GM19035 (cell line): ENCODE measurements at regions not wholly inside any gene's neighbourhood (a gene's known extent, or its start where the extent isn't known, plus 50 kb on each side); places are given as distances from the start of the nearest gene placed in this dataset.
"Not testable (repeated sequence)": the region's sequence is repeated elsewhere in the genome, so short reads cannot be mapped to it uniquely, and the experiment has no call there.

Source experiments
- ATAC-seq: cut with Tn5 transposase; IDR thresholded peaks from one replicate; pipeline ENCODE4 v1.9.1; 2021; ENCODE audit not compliant: unreplicated experiment

DNA sequence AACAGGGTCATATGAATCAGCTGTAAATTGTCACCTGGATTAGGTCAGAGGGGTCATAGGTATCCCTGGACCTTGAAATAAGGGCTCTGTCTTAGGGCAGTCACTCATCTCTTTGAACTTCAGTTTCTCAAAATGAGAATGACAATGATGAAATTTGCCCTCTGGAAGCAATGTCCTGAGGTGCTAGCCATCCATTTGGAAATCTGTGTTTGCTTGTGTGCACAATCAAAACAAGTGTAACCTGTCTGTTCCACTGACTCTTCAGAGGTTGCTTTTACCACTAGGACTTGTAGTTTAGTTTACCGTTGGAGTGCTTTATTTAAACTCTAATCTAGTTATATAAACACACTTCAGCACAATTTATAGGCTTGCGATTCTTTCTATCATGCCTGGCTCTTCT is 297.3 kb downstream of the CCDC74A start:
- not testable (repeated sequence) for ATAC-seq

DNA sequence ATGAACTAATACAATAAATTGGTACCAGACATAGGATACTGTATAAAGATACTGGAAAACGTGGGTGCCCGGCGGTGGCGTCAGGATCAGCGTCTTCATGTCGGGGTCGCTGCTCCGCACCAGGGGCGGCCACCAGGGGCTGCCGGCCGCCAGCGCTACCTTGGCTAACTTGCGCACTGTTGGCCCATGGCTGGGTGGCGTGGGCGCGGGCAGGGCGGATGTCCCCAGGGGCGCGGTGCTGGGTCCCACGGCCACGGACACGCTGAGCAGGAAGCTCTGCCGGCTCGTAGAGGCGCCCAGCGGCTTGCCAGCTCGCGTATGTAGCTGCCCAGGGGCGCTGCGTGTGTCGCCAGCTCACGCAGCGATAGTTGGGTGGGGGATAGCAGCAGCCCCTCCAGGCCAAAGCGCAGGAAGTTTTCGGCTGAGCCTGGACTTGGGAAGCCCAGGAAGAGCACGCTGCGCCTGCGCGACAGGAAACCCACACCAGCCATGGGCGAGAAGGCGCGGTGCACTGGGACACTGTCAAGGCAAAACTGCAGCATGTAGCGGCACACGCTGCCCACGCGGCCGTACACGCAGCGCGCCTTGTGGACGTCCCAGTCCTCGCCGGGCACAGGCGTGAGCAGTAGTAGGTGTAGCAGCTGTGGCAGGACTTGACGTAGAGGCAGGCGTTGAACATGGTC is 299.9 kb downstream of the CCDC74A start:
- ATAC-seq = no peak

DNA sequence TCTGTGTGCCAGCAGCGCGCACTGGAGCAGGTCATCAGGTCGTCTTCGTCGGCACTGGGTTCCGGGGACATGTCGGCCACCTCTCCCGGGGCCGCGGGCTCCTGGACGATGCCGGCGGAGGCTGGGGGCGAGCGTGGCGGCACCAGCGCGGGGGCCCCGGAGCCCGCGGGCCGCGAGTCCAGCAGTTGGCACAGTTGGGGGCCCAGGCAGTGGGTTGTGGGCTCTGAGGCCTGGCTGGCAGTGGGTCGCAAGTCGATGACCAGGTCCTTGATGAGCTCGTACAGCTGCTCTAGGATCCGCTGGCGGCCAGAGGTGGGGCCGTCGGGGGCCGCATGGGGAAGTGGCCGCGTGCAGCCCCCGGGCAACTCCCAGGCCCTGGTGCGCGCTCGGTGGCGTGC is 300.5 kb downstream of the CCDC74A start:
- no peak for ATAC-seq

DNA sequence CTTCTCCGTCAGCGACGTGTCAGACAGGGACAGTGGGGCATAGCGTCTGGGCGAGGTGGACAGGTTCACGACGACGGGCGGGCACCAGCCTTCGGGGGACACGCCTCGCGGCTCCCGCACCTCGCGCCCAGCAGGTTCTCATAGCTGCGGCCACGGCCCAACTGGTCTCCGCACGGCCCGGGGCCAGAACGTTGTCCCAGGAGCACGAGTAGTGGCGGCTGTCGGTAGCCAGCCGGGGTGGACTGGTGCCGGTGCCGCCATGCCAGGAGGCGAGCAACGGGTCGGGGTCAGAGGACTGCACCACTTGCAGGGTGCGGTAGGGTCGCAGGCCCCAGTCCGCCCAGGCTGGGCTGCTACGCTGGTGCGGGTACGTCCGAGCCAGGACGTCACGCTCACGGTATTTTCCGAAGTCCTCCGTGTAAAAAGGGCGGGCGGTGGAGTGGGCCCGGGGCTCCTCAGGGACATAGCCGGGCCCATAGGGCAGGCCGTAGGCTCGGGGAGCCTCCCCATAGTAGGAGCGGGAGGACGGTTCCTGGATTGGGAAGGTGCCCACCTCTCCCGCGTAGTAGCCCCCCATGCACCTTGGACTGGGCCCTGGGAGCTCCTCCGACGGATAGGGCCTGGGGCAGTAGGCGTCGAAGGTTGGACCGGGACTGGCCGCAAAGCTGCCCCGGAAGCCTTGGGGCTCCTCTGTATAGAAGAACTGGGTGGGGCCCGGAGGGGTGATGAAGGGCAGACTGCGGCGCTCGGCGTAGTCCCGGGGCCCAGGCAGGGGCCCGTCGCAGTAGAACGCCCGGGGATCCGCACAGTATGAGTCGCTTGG is 301.2 kb downstream of the CCDC74A start:
- ATAC-seq = not testable (repeated sequence)

DNA sequence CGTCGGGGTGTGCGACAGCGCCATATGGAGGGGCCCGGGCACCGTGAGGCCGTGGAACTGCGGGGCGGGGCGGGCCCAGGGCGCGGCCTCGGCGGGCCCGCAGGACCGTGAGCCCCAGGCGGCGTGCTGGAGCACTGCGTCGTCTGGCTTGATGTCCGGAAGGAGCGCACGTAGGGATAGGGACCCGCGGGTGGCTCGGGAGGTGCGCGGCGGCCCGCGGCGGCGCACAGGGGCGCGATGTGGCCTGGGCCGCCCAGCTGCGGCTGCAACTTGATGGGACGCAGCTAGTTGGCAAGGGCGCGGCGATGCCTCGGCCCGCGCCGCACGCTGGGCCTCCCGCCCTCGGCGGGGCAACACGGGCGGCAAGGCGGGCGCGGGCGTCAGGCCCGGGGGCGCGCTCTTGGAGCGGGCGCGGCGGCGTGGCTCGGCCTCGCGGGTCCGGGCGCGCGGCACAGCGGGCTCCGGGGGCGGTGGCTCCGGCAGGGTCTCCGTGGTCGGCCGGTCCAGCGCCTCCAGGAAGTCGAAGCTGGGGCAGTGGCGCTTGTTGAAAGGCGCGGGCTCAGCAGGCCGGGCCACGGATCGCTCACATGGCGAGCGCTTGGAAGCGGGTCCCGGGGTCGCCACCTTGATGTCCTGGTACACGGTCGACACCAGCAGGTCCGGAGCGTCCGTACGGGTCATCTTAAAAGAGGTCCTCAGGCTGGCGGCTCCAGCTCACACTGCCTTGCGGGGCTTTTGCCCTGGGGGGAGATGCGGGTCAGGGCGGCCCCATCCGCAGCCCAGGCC is 302.0 kb downstream of the CCDC74A start:
- not testable (repeated sequence) for ATAC-seq

DNA sequence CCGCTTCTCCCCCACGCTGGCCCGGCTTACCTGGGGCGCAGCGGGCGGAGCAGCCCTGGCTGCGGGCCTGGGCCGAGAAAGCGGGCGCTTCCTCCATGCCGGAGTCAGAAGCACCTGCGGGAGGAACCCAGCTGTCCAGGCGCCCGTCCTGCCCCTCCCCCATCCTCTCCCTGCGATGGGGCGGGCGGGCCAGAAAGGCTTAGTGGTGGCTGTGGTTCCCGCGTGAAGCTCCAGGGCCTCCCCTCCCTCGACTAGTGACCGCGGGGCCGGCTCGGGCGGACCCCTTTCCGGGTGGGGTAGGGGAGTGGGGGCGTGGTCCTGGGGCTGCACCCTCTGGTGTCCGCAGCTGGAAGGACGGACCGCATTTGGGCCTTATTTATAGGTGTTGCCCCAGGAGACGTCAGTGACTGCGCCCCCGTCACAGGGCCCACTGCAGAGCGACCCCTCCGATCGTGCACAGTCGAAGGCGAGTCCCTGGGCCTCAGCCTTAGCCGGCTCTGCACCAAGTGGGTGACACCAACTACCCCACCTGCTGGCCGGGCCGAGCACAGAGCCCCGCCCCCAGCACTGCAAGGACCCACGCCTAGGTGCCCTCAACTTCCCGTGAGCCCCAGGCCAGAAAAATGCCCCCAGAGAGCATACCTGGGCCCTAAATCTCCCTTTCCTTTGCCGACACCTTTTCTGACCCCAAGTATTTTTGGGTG is 302.7 kb downstream of the CCDC74A start:
- ATAC-seq = not testable (repeated sequence)

DNA sequence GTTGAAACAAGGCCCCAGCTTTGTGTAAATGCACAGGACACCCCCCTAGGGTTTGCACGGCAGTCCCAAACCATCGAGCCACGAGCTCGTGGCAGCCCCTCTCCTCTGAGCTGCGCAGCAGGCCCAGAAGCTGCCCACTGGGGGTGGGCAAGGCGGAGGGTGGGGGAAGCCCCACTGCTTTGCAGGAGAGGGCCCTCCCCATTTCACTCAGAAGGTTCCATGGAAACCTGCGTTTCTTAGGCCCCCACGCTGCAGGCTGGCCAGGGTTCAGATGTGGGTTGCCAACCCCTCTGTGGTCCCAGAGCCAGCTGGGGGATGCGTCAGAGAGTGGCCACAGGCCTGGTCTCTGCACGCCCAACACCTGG is 303.2 kb downstream of the CCDC74A start:
- ATAC-seq = not testable (repeated sequence)

DNA sequence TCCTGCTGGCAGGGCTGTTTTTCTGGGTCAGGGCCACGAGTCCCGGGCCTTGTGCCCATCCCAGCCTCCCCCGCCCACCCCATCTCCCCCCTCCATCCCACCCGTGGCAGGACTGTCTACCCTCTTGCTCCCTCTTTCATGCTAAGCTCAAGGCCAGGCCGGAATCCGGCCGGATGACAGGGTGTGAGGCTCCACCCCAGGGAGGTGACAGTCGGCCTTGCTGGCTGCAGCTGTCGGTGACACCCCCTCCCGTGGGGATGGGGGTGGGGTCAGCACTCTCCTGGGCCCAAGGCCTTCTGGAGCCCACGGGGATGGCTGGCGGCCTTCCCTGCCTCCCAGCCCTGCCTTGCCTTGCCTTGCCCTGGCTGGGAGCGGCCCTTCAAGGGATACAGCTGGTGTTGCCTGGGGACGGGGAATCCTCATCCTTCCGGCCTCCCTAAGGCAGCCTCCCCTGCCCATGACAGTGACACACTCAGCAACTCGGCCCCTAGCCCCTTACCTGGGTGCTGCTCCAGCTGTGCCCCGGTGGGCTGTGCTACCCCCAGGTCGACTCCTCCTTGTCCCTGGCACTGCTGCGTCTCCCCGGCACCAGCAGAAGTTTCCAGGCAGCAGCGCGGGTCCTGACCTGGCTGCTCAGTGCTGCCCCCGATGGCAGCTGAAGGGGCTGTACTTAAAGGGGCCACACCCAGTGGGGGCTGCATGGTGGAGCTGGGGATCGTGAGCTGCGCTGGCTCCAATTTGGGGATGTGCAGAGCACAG is 303.9 kb downstream of the CCDC74A start:
- not testable (repeated sequence) for ATAC-seq

DNA sequence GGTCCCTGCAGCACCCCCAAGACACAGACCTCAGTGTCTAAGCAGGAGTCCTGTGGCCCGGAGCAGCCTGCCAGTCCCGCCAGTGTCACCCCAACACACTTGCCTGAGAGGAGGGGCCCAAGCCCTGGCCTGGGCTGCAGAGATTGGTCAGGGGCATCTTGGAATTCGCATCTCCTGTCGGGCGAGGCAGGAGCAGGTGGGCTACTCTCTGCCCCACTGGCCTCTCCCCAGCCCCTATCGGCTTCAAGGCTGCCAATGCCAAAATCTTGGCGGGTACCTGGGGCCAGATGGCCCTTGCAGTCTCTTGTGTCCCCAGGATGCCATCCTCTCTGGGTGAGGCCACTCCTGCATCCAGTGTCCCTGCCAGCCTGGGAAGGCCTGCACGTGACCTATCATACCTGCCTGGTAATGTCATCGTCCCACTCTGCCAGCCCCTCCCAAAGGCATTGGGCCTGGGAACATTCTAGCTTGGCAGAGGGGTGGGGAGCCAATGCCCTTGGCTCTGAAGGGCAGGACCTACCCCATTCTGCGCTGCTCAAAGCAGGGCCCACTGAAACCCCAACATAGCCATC is 304.6 kb downstream of the CCDC74A start:
- not testable (repeated sequence) for ATAC-seq

DNA sequence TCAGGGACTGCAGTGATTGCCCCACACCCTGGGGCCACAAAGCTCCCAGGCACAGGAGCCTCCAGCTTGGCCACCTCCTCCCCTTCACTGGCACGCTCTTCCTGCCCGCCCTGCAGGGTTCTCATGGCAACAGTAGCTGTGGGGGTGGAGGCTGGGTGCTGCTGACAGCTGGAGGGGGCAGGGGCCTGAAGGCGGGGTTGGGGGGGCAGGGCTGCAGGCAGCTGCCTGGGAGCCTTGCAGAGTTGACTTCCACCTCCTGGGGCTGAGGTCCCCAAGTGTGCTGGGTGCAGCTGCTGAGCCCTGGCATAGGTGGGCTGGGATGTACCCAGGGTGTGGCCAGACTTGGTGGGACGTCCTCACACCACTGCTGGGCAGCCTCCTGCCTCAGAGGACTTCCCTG is 305.2 kb downstream of the CCDC74A start:
- ATAC-seq = not testable (repeated sequence)

DNA sequence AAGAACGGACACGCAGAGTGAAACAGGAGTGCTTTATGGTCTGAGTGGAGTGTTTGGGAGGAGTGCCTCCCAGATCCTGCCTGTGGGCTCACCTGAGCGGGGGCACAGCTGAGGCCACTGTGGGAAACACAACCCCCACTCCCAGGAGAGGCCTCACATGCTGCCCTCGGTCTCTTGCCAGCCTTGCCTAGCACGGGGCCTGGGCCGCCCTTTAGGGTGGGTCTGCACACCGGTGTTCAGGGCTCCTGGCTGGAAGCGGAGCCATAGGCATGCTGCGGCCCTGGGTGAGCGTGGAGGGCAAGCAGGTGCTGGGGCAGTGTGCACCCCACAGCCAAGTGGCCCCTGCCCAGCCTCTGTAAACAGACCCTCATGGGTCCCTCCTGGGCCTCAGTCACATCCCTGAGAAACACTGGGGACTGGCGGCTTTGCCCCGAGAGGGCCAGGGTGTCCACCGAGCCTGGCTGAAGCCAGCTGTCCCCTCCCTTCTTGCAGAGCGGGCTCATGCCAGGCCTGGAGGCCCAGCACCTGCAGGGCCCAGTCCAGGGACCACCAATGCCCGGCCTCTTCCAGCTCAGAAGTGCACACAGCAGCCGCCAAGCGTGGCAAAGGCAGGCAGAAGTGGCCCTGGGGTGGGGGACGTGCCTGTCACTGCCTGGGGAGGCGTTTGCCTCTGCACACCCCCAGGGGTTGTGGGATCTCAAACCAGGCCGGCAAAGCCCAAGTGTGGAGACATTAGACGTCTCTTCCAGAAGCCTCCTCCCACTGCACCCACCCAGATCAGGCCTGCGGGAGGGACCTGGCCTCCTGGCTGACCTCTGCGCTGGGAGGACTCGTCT is 305.9 kb downstream of the CCDC74A start:
- ATAC-seq = not testable (repeated sequence)

DNA sequence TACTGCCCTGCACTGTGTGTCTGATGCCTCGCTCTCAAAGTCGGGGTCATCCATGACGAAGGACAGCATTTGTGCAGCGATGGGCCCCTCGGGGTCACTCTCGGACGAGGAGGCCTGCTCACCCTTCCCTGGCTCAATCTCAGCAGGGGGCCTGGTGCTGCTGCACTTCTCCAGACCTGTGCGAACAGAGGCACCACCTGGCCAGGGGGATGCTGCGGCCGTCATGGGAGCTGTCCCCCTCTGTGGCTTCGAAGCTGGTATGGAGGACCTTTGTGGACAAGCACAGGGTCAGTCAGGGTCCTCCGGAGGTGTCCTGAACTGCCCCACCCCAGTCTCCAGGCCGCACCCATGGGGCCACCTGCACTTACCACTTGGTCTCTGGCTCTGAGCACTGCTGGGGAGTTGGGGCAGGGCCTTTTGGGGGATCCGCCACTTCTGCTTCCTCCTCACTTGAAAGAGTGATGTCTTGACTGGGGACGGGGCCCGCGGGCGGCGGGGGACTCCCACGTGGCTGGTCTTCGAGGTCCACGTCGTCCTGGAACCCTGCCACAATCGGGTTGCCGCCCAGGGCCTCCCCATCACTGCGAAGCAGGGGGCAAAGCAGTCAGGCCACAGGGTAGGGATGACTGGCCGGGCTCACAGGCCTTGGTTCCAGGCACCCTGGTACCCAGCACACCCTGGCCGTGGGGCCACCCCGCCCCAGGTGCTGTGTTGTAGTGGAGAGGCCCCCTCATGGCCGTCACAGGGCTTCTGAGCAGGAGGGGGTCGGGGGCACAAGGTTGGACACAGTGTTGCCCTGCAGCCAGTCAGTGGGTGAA is 306.7 kb downstream of the CCDC74A start:
- ATAC-seq = not testable (repeated sequence)

DNA sequence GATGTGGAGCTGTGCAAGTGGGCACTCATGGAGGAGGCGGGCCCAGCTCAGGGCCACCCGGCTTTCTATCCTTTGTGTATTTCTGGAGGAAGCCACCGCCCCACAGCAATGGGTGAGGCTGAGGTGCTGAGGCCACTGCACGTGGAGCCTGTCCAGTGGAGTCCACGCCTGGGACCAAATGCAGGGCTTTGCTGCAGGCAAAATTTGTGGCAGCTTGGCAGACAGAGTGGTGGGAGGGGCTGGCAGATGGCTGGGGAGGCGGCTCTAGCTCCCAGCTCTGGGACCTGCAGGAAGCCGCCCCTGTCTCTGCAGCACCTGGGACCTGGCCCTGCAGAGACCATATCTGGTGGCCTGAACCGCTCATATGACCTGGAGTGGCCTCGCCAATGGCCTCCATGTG is 307.3 kb downstream of the CCDC74A start:
- not testable (repeated sequence) for ATAC-seq

DNA sequence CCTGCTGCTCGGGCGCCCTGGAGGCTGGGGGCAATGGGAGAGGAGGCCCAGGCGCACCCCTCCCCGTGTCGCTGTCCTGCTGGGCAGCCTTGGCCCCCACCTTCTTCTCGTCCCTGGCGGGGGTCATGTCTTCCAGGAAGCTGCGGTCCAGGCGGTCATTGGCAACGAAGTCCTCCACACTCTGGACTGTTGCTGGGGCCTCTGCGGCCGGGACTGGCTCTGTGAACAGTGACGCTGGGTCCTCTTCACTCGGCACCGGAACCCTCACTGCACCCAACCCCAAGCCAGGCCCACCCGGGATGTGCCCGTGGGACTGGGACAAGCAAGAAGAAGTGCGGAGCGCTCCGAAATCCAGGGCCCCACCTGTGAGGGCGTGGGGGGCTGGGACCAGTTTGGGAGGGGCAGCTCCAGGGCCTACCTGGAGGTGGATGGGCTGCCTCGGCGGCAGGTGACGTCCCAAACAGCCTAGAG is 308.0 kb downstream of the CCDC74A start:
- no peak for ATAC-seq

DNA sequence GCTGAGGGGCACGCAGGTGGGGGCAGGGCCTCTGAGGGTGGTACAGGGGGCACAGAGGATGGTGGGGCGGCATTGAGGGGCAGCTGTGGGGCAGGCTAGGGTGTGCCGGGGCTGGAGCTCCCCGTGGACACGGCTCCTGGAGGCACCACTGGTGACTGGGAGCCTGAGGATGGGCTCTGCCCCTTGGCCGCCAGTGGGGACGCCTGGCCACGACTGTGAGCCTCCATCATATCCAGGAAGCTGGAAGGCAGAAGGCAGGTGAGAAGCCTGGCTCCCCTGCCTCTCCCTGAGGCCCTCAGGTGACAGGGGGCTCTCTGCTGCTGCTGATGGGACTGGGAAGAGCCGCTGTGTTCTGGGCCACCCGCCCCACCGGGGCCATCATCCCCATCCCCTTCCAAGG is 308.4 kb downstream of the CCDC74A start:
- not testable (repeated sequence) for ATAC-seq

DNA sequence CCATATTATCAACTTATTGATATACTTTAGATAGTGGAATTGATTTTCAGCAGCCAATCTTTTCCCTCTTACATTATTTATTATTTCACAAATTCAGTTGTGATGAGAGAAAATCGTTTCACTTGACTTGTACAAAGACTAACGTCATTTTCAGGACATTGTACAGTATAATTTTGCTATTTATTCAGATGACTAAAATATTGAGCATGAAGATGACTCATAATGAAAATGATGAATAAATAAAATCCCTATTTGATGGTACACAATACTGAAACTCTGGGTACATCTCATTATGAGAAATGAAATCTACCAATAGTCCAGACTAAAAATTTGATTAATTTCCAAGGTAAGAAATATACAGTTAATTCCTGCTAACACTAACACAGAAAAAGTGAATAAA is 316.4 kb downstream of the CCDC74A start:
- not testable (repeated sequence) for ATAC-seq

DNA sequence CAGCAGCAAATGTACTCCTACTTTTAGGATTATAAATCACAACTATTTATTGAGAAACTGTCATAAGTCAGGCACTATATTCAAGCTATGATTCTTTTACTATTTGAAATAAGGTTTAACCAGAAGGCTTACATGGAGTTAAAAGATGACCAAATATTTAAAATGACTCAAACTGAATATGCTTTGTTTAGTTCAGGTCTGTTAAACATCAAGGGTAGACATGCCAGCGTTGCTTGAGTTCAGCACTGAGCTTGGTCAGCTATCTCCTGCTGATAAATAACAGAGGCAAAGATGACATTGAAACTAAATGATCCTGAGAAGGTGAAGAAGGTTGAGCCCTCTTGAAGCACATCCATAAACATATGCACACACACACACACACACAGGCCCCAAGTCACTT is 305.6 kb downstream of the ANKRD30BL start:
- not testable (repeated sequence) for ATAC-seq

DNA sequence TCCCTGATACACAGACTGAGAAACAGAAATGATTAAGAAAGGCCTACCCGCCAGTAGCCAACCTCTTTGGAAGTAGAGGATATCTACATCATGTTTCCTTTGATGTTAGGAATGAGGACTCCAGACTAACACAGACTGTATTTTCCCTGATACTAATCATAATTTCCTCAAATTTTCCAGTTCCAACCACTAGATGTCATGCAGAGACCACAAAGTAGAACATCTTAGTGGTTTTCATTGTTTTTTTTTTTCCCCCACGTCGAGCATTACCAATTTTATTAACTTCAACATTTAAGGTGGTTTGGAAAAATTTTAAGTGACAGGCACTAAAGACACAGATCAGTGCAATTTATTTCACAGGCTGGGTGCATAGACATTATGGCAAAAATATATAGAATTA is 303.6 kb downstream of the ANKRD30BL start:
- not testable (repeated sequence) for ATAC-seq
